Tibial nerve (tissue), 4 donors: ENCODE measurements at regions not wholly inside any gene's neighbourhood (a gene's known extent, or its start where the extent isn't known, plus 50 kb on each side); places are given as distances from the start of the nearest gene placed in this dataset.

Experiments
- EP300 ChIP-seq, 2 donors: sonication (generic); formaldehyde crosslinking; IDR thresholded peaks; one replicate each; pipeline ENCODE4 v1.6.1; 2017; ENCODE audit warnings: antibody characterized with exemption in 2 of 2, mild to moderate bottlenecking in 1 of 2
- POLR2A ChIP-seq, 2 donors: fragments of 450-650 bp; IDR thresholded peaks; one replicate each; pipeline ENCODE4 v1.6.1; 2017; ENCODE audit warnings: antibody characterized with exemption in 2 of 2, mild to moderate bottlenecking in 2 of 2, moderate library complexity in 2 of 2
- TF ChIP-seq, protein P1 (sequence below), 5 experiments: fragments of 200-600 bp in 3 of 5; fragments of 450-650 bp in 2 of 5; sonication (generic) in 3 of 5; IDR thresholded peaks; one replicate each; pipeline ENCODE4 v1.5.1; 2016 to 2019; ENCODE audit warnings: antibody characterized with exemption in 5 of 5, mild to moderate bottlenecking in 3 of 5, moderate library complexity in 2 of 5

DNA sequence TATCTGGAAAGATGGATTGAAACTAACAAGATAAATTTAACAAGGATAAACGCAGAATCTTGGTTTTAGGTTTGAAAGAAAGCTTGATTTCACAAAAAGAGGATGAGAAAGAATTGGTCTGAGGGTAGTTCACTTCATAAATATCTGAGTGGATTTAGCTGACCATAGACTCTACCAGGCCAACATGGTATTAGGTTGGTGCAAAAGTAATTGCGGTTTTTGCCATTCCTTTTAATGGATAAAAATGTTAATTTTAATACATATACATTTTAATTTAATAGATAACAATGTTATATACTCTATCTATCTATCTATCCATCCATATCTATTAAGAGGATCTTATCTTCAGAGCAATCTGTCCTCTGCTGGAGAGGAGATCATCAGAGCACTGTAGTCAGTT, 70.2 kb upstream of the PLXNA2 start:
- TF ChIP-seq, protein P1, sequence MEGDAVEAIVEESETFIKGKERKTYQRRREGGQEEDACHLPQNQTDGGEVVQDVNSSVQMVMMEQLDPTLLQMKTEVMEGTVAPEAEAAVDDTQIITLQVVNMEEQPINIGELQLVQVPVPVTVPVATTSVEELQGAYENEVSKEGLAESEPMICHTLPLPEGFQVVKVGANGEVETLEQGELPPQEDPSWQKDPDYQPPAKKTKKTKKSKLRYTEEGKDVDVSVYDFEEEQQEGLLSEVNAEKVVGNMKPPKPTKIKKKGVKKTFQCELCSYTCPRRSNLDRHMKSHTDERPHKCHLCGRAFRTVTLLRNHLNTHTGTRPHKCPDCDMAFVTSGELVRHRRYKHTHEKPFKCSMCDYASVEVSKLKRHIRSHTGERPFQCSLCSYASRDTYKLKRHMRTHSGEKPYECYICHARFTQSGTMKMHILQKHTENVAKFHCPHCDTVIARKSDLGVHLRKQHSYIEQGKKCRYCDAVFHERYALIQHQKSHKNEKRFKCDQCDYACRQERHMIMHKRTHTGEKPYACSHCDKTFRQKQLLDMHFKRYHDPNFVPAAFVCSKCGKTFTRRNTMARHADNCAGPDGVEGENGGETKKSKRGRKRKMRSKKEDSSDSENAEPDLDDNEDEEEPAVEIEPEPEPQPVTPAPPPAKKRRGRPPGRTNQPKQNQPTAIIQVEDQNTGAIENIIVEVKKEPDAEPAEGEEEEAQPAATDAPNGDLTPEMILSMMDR (IDR thresholded peaks at IDR 0.05), result no peak
- TF ChIP-seq POLR2A (IDR thresholded peaks at IDR 0.05) (no peak), EP300 (IDR thresholded peaks at IDR 0.05) (no peak)
